NCI-H2196 treated with DMSO at 0.1 percent for 48 hours (cell line): ENCODE measurements at regions not wholly inside any gene's neighbourhood (a gene's known extent, or its start where the extent isn't known, plus 50 kb on each side); places are given as distances from the start of the nearest gene placed in this dataset.
"Not testable (repeated sequence)": the region's sequence is repeated elsewhere in the genome, so short reads cannot be mapped to it uniquely, and the experiment has no call there.

Experiments
- DNase-seq: peaks from one replicate; lab custom pipeline; 2025; ENCODE audit not compliant: unreplicated experiment; lab: John Stamatoyannopoulos, UW

GRCh38 chr16:29136046-29136696, 151.3 kb downstream of the LAT start:
- not testable (repeated sequence) for DNase-seq

GRCh38 chr16:29135098-29135497, 150.2 kb downstream of the LAT start:
- not testable (repeated sequence) for DNase-seq

GRCh38 chr16:29133681-29134430, 149.0 kb downstream of the LAT start:
- not testable (repeated sequence) for DNase-seq

- not testable (repeated sequence) for DNase-seq
Observed at GRCh38 chr16:29132869-29133268, 148.0 kb downstream of the LAT start.

- DNase-seq, result not testable (repeated sequence)
Observed at GRCh38 chr16:29132444-29132843, 147.6 kb downstream of the LAT start.

GRCh38 chr16:29130901-29131851, 146.3 kb downstream of the LAT start:
- not testable (repeated sequence) for DNase-seq

GRCh38 chr16:29130131-29130711, 145.4 kb downstream of the LAT start:
- DNase-seq, result not testable (repeated sequence)

- not testable (repeated sequence) for DNase-seq
Observed at GRCh38 chr16:29129458-29130038, 144.7 kb downstream of the LAT start.

GRCh38 chr16:29128732-29129457, 144.0 kb downstream of the LAT start:
- not testable (repeated sequence) for DNase-seq

- DNase-seq, result not testable (repeated sequence)
Observed at GRCh38 chr16:29127806-29128420, 143.1 kb downstream of the LAT start.

GRCh38 chr16:29126616-29127015, 141.8 kb downstream of the LAT start:
- no peak for DNase-seq

- DNase-seq, result no peak
Observed at GRCh38 chr16:29126057-29126494, 141.2 kb downstream of the LAT start.

- DNase-seq, result no peak
Observed at GRCh38 chr16:29124828-29125227, 140.0 kb downstream of the LAT start.

- DNase-seq, result not testable (repeated sequence)
Observed at GRCh38 chr16:29124162-29124561, 139.3 kb downstream of the LAT start.

- not testable (repeated sequence) for DNase-seq
Observed at GRCh38 chr16:29120680-29121079, 135.8 kb downstream of the LAT start.

- not testable (repeated sequence) for DNase-seq
Observed at GRCh38 chr16:29118301-29118957, 133.6 kb downstream of the LAT start.

- no peak for DNase-seq
Observed at GRCh38 chr16:29117631-29118030, 132.8 kb downstream of the LAT start.

- no peak for DNase-seq
Observed at GRCh38 chr16:29116980-29117379, 132.1 kb downstream of the LAT start.

GRCh38 chr16:29116207-29116606, 131.4 kb downstream of the LAT start:
- DNase-seq, result not testable (repeated sequence)
